Type B pancreatic cell (in vitro differentiated cells): ENCODE measurements at regions not wholly inside any gene's neighbourhood (a gene's known extent, or its start where the extent isn't known, plus 50 kb on each side); places are given as distances from the start of the nearest gene placed in this dataset.
"Not testable (repeated sequence)": the region's sequence is repeated elsewhere in the genome, so short reads cannot be mapped to it uniquely, and the experiment has no call there.

Experiments used
- DNase-seq: peaks from one replicate; pipeline ENCODE4 v3.0.0; 2021; ENCODE audit warnings: mixed read lengths; ENCODE audit not compliant: unreplicated experiment; ENCODE audit errors: extremely low spot score
- H3K27ac Mint-ChIP-seq: 2 replicates; pipeline ENCODE4 v1.8.0; 2021; ENCODE audit warnings: mild to moderate bottlenecking, mixed read lengths
- H3K27me3 Mint-ChIP-seq: 2 replicates; pipeline ENCODE4 v1.8.0; 2021; ENCODE audit warnings: mixed read lengths
- H3K36me3 Mint-ChIP-seq: 2 replicates; pipeline ENCODE4 v1.8.0; 2021; ENCODE audit warnings: mixed read lengths
- H3K4me1 Mint-ChIP-seq: one replicate; pipeline ENCODE4 v1.8.0; 2021; ENCODE audit warnings: mixed read lengths; ENCODE audit not compliant: unreplicated experiment
- H3K4me3 Mint-ChIP-seq: 2 replicates; pipeline ENCODE4 v1.8.0; 2021; ENCODE audit warnings: mild to moderate bottlenecking, mixed read lengths
- H3K9me3 Mint-ChIP-seq: 2 replicates; pipeline ENCODE4 v1.8.0; 2021; ENCODE audit warnings: mixed read lengths
- CTCF ChIP-seq: fragments of 200-600 bp; sonication (generic); conservative IDR thresholded peaks from 2 replicates; pipeline ENCODE4 v1.5.0; 2021; ENCODE audit warnings: antibody characterized with exemption, mild to moderate bottlenecking

GRCh38 chr5:20335978-20336377 is 348.0 kb upstream of the CDH18 start:
- no peak for TF ChIP-seq CTCF
- Mint-ChIP-seq H3K4me3 (no peak overlapping the region), H3K4me1 (no peaks in the 10 kb centered on the region), H3K36me3 (no peaks in the 10 kb centered on the region), H3K9me3 (no peaks in the 10 kb centered on the region), H3K27ac (no peak overlapping the region), H3K27me3 (no peaks in the 10 kb centered on the region)
- no peak for DNase-seq

- no peaks in the 10 kb centered on the region for H3K4me1 Mint-ChIP-seq
- TF ChIP-seq CTCF = no peak
- no peak for DNase-seq
- no peak overlapping the region for H3K4me3 Mint-ChIP-seq
- no peaks in the 10 kb centered on the region for H3K36me3 Mint-ChIP-seq
- H3K27ac Mint-ChIP-seq = no peak overlapping the region
- H3K9me3 Mint-ChIP-seq = no peaks in the 10 kb centered on the region
- H3K27me3 Mint-ChIP-seq = no peaks in the 10 kb centered on the region
Measured at GRCh38 chr5:20331826-20332225, 343.8 kb upstream of the CDH18 start.

GRCh38 chr5:20323323-20323722 is 335.3 kb upstream of the CDH18 start:
- H3K4me1 Mint-ChIP-seq = no peaks in the 10 kb centered on the region
- H3K4me3 Mint-ChIP-seq = no peak overlapping the region
- H3K36me3 Mint-ChIP-seq = no peaks in the 10 kb centered on the region
- no peak for DNase-seq
- no peak overlapping the region for H3K27ac Mint-ChIP-seq
- no peaks in the 10 kb centered on the region for H3K9me3 Mint-ChIP-seq
- TF ChIP-seq CTCF = no peak
- no peaks in the 10 kb centered on the region for H3K27me3 Mint-ChIP-seq

- no peak overlapping the region for H3K4me3 Mint-ChIP-seq
- H3K4me1 Mint-ChIP-seq = no peaks in the 10 kb centered on the region
- no peaks in the 10 kb centered on the region for H3K27me3 Mint-ChIP-seq
- H3K27ac Mint-ChIP-seq = no peak overlapping the region
- H3K36me3 Mint-ChIP-seq = no peaks in the 10 kb centered on the region
- TF ChIP-seq CTCF = no peak
- H3K9me3 Mint-ChIP-seq = no peaks in the 10 kb centered on the region
- DNase-seq = no peak
Measured at GRCh38 chr5:20307391-20307790, 319.4 kb upstream of the CDH18 start.

DNA sequence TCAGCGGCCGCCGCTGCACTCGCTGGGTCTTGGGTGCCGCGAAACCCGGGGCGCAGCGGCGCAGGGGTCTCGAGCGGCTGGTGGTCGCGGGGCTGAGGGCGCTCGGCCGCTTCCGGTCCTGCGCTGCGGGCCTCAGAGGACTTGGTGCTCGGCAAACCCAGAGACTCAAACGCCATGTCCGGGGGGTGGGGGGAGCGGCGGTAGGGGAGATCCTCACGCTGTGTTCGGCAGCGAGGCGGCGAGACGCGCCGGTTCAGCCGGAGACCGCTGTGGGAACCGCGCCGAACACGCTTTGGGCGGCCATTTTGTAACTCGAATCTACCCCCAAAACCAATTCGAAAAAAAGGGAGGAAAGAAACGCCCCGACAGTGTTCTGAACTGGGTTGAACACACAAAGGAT is 317.5 kb upstream of the CDH18 start:
- Mint-ChIP-seq H3K36me3 (no peaks in the 10 kb centered on the region), H3K27me3 (no peaks in the 10 kb centered on the region), H3K4me3 (no peak overlapping the region), H3K9me3 (no peaks in the 10 kb centered on the region), H3K4me1 (no peaks in the 10 kb centered on the region), H3K27ac (no peak overlapping the region)
- no peak for DNase-seq
- TF ChIP-seq CTCF = no peak

- not testable (repeated sequence) for H3K27ac Mint-ChIP-seq, H3K36me3 Mint-ChIP-seq, H3K9me3 Mint-ChIP-seq, H3K4me1 Mint-ChIP-seq, H3K27me3 Mint-ChIP-seq, DNase-seq, H3K4me3 Mint-ChIP-seq
Measured at GRCh38 chr5:20304570-20304969, 316.6 kb upstream of the CDH18 start.
